Mucosa of stomach (tissue), 1 donor: ENCODE measurements at regions not wholly inside any gene's neighbourhood (a gene's known extent, or its start where the extent isn't known, plus 50 kb on each side); places are given as distances from the start of the nearest gene placed in this dataset.

Experiments used
- H3K27me3 ChIP-seq: one replicate; pipeline ENCODE4 v1.7.0; 2013; ENCODE audit warnings: mild to moderate bottlenecking, low read length; ENCODE audit not compliant: control insufficient read depth, insufficient read depth
- H3K36me3 ChIP-seq: one replicate; pipeline ENCODE4 v1.7.0; 2013; ENCODE audit warnings: low read length; ENCODE audit not compliant: control insufficient read depth, insufficient read depth
- H3K4me1 ChIP-seq: one replicate; pipeline ENCODE4 v1.7.0; 2013; ENCODE audit warnings: mild to moderate bottlenecking, low read length; ENCODE audit not compliant: control insufficient read depth, insufficient read depth
- H3K4me3 ChIP-seq: one replicate; pipeline ENCODE4 v1.7.0; 2013; ENCODE audit warnings: low read length
- H3K9ac ChIP-seq: one replicate; pipeline ENCODE4 v1.7.0; 2013; ENCODE audit warnings: mild to moderate bottlenecking, low read length, moderate library complexity
- H3K9me3 ChIP-seq: one replicate; pipeline ENCODE4 v1.7.0; 2013; ENCODE audit warnings: mild to moderate bottlenecking, low read length, moderate library complexity; ENCODE audit not compliant: control insufficient read depth
- donor health status: Pancreatic carcinoma.

- H3K4me1 ChIP-seq = no peaks in the 10 kb centered on the region
- no peaks in the 10 kb centered on the region for H3K36me3 ChIP-seq
- H3K4me3 ChIP-seq = no peak overlapping the region
- H3K9ac ChIP-seq = no peak overlapping the region
- H3K9me3 ChIP-seq = no peaks in the 10 kb centered on the region
- H3K27me3 ChIP-seq = no peaks in the 10 kb centered on the region
Observed at GRCh38 chr12:60834806-60835205, 1239.0 kb downstream of the SLC16A7 start.

- Histone ChIP-seq H3K4me3 (no peak overlapping the region), H3K9ac (no peak overlapping the region), H3K4me1 (no peaks in the 10 kb centered on the region), H3K9me3 (no peaks in the 10 kb centered on the region), H3K36me3 (no peaks in the 10 kb centered on the region), H3K27me3 (no peaks in the 10 kb centered on the region)
Observed at GRCh38 chr12:60836651-60837050, 1240.8 kb downstream of the SLC16A7 start.

- no peaks in the 10 kb centered on the region for H3K9me3 ChIP-seq
- H3K4me1 ChIP-seq = no peaks in the 10 kb centered on the region
- no peaks in the 10 kb centered on the region for H3K27me3 ChIP-seq
- H3K4me3 ChIP-seq = no peak overlapping the region
- no peaks in the 10 kb centered on the region for H3K36me3 ChIP-seq
- no peak overlapping the region for H3K9ac ChIP-seq
Observed at GRCh38 chr12:60842181-60842580, 1246.4 kb downstream of the SLC16A7 start.

- Histone ChIP-seq H3K36me3 (no peaks in the 10 kb centered on the region), H3K4me3 (no peak overlapping the region), H3K27me3 (no peaks in the 10 kb centered on the region), H3K9ac (no peak overlapping the region), H3K9me3 (no peaks in the 10 kb centered on the region), H3K4me1 (no peaks in the 10 kb centered on the region)
Observed at GRCh38 chr12:60844101-60844500, 1248.3 kb downstream of the SLC16A7 start.

GRCh38 chr12:60844875-60845274 is 1249.0 kb downstream of the SLC16A7 start:
- Histone ChIP-seq H3K9me3 (no peaks in the 10 kb centered on the region), H3K9ac (no peak overlapping the region), H3K36me3 (no peaks in the 10 kb centered on the region), H3K4me3 (no peak overlapping the region), H3K27me3 (no peaks in the 10 kb centered on the region), H3K4me1 (no peaks in the 10 kb centered on the region)

GRCh38 chr12:60845696-60846095 is 1249.9 kb downstream of the SLC16A7 start:
- no peaks in the 10 kb centered on the region for H3K27me3 ChIP-seq
- H3K4me1 ChIP-seq = no peaks in the 10 kb centered on the region
- no peak overlapping the region for H3K4me3 ChIP-seq
- no peak overlapping the region for H3K9ac ChIP-seq
- no peaks in the 10 kb centered on the region for H3K9me3 ChIP-seq
- H3K36me3 ChIP-seq = no peaks in the 10 kb centered on the region

- H3K27me3 ChIP-seq = no peaks in the 10 kb centered on the region
- no peak overlapping the region for H3K9ac ChIP-seq
- no peak overlapping the region for H3K4me3 ChIP-seq
- no peaks in the 10 kb centered on the region for H3K9me3 ChIP-seq
- no peaks in the 10 kb centered on the region for H3K36me3 ChIP-seq
- H3K4me1 ChIP-seq = no peaks in the 10 kb centered on the region
Observed at GRCh38 chr12:60847281-60847680, 1251.5 kb downstream of the SLC16A7 start.

GRCh38 chr12:60849723-60850122 is 1253.9 kb downstream of the SLC16A7 start:
- H3K36me3 ChIP-seq = no peaks in the 10 kb centered on the region
- no peaks in the 10 kb centered on the region for H3K4me1 ChIP-seq
- H3K4me3 ChIP-seq = no peak overlapping the region
- H3K27me3 ChIP-seq = no peaks in the 10 kb centered on the region
- no peak overlapping the region for H3K9ac ChIP-seq
- no peaks in the 10 kb centered on the region for H3K9me3 ChIP-seq

GRCh38 chr12:60853407-60853806 is 1257.6 kb downstream of the SLC16A7 start:
- Histone ChIP-seq H3K4me1 (no peaks in the 10 kb centered on the region), H3K27me3 (no peaks in the 10 kb centered on the region), H3K9me3 (no peaks in the 10 kb centered on the region), H3K36me3 (no peaks in the 10 kb centered on the region), H3K4me3 (no peak overlapping the region), H3K9ac (no peak overlapping the region)

- Histone ChIP-seq H3K27me3 (no peaks in the 10 kb centered on the region), H3K9ac (no peak overlapping the region), H3K9me3 (no peaks in the 10 kb centered on the region), H3K36me3 (no peaks in the 10 kb centered on the region), H3K4me3 (no peak overlapping the region), H3K4me1 (no peaks in the 10 kb centered on the region)
Observed at GRCh38 chr12:60863421-60863820, 1267.6 kb downstream of the SLC16A7 start.

GRCh38 chr12:60872219-60872618 is 1276.4 kb downstream of the SLC16A7 start:
- no peaks in the 10 kb centered on the region for H3K36me3 ChIP-seq
- no peak overlapping the region for H3K4me3 ChIP-seq
- H3K9ac ChIP-seq = no peak overlapping the region
- no peaks in the 10 kb centered on the region for H3K9me3 ChIP-seq
- H3K27me3 ChIP-seq = no peaks in the 10 kb centered on the region
- no peaks in the 10 kb centered on the region for H3K4me1 ChIP-seq

GRCh38 chr12:60872850-60873713 is 1277.3 kb downstream of the SLC16A7 start:
- Histone ChIP-seq H3K36me3 (no peaks in the 10 kb centered on the region), H3K9me3 (no peaks in the 10 kb centered on the region), H3K4me1 (no peaks in the 10 kb centered on the region), H3K27me3 (no peaks in the 10 kb centered on the region), H3K9ac (no peak overlapping the region), H3K4me3 (no peak overlapping the region)
